Neural progenitor cell (in vitro differentiated cells): ENCODE measurements at regions not wholly inside any gene's neighbourhood (a gene's known extent, or its start where the extent isn't known, plus 50 kb on each side); places are given as distances from the start of the nearest gene placed in this dataset.

Experiments used
- CTCF ChIP-seq: fragments of 200-600 bp; sonication (generic); IDR thresholded peaks from 2 replicates; pipeline ENCODE4 v1.5.1; 2017; ENCODE audit warnings: antibody characterized with exemption, mild to moderate bottlenecking
- EZH2phosphoT487 ChIP-seq: fragments of 200-600 bp; sonication (generic); IDR thresholded peaks from 2 replicates; pipeline ENCODE4 v1.6.1; 2017; ENCODE audit warnings: antibody characterized with exemption

DNA sequence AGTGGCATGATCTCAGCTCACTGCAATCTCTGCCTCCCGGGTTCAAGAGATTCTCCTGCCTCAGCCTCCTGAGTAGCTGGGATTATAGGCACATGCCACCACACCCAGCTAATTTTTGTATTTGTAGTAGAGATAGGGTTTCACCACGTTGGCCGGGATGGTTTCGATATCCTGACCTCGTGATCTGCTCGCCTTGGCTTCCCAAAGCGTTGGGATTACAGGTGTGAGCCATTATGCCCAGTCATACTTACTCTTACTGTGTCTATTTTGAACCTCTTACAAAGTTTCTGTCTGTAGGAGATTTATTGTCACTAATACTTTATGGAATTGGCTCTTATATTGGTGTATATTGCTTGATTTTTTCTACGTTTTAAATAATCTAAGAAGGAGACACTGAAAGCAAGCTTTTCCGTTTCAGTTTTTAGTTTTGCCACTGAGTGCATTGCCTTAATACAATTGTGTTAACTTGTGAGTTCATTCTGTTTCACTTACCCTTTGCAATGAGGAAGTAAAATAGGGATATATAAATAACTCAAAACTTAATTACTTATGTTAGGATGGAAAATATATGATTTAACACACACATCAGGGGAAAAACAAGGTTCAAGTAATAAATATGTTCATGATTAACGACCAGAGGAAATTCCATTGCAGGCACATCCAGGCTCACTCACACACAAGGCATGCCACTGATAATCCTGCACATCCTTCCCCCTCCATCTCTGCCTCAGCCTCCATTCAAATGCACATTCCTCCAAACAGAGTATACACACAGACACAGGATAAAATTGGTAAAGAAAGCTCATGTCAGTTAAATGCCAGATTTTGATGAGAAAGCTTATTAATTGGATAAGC, 279.3 kb upstream of the RASGRP1 start:
- no peak for TF ChIP-seq CTCF
- no peak for TF ChIP-seq EZH2phosphoT487
